ENCODE measurements at regions not wholly inside any gene's neighbourhood (a gene's known extent, or its start where the extent isn't known, plus 50 kb on each side); places are given as distances from the start of the nearest gene placed in this dataset.

DNA sequence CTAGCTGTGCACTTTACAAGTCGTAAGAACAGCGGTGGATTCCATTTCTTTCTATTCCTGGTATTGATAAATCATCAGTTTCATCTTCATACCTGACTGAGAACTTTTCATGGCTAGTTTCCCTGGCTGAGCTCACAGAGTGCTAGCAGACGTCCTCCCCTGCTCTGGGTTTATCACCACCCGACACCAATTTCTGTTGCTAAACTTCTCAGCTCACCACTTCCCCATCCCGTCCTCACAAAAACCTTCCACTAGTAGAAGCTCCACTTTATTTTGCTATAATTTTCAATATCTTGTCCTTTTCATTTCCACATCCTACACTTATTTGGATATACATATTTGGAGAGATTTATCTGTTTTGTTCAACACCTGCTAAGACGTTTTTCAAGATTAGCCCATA lies 869.4 kb upstream of the FRG1 start:
- Mint-ChIP-seq H3K4me1 (no peaks in the 10 kb centered on the region), H3K9me3 (peaks cover 7 to 18% (median 13%) of the 10 kb centered on the region in 5 donors), H3K27ac (no peak overlapping the region), H3K27me3 (no peaks in the 10 kb centered on the region), H3K36me3 (peaks cover 0 to 3% (median 0%) of the 10 kb centered on the region in 3 donors), H3K4me3 (no peak overlapping the region)
- no peak for DNase-seq
- ChIA-PET CTCF (no interaction called here), POLR2A (no interaction called here)
- H3K36me3 ChIP-seq (ENCODE audit: insufficient read depth, low read length): no peaks in the 10 kb centered on the region
- no peaks in the 10 kb centered on the region for H3K4me1 ChIP-seq (ENCODE audit: insufficient read depth, low read length)
- no peak overlapping the region for H3K27ac ChIP-seq (ENCODE audit: low read depth, low read length)
- no peaks in the 10 kb centered on the region for H3K9me3 ChIP-seq (ENCODE audit: low read length)
- H3K4me3 ChIP-seq (ENCODE audit: low read length): no peak overlapping the region
- no peaks in the 10 kb centered on the region for H3K27me3 ChIP-seq (ENCODE audit: insufficient read depth, low read length, poor library complexity, severe bottlenecking)

DNA sequence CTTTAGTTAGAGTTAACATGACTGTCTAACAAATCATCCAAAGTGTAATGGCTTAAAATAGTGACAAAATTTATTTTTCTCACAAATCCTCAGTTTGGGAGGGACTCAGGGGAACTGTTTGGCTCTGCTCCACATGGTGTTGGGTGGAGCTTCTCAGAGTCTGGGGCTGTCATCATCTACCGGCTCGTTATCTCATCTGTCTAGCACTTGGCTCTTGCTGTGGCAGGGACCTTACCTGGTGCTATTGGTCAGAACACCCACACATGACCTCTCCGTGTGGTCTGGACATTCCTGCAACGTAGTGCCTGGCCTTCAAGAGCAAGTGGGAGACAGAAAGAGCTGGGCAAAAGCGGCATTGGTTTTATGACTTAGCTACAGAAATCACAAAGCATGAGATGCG lies 866.9 kb upstream of the FRG1 start:
- Mint-ChIP-seq H3K27me3 (no peaks in the 10 kb centered on the region), H3K9me3 (peaks cover 12 to 18% (median 14%) of the 10 kb centered on the region in 5 donors), H3K4me3 (no peak overlapping the region), H3K27ac (no peak overlapping the region), H3K4me1 (no peaks in the 10 kb centered on the region), H3K36me3 (peaks cover 0 to 3% (median 0%) of the 10 kb centered on the region in 3 donors)
- CTCF ChIA-PET: no interaction called here
- no peaks in the 10 kb centered on the region for H3K4me1 ChIP-seq (ENCODE audit: insufficient read depth, low read length)
- no peaks in the 10 kb centered on the region for H3K9me3 ChIP-seq (ENCODE audit: low read length)
- no peak for DNase-seq
- POLR2A ChIA-PET: no interaction called here
- no peaks in the 10 kb centered on the region for H3K27me3 ChIP-seq (ENCODE audit: insufficient read depth, low read length, poor library complexity, severe bottlenecking)
- H3K36me3 ChIP-seq (ENCODE audit: insufficient read depth, low read length): no peaks in the 10 kb centered on the region
- no peak overlapping the region for H3K4me3 ChIP-seq (ENCODE audit: low read length)
- H3K27ac ChIP-seq (ENCODE audit: low read depth, low read length): no peak overlapping the region

DNA sequence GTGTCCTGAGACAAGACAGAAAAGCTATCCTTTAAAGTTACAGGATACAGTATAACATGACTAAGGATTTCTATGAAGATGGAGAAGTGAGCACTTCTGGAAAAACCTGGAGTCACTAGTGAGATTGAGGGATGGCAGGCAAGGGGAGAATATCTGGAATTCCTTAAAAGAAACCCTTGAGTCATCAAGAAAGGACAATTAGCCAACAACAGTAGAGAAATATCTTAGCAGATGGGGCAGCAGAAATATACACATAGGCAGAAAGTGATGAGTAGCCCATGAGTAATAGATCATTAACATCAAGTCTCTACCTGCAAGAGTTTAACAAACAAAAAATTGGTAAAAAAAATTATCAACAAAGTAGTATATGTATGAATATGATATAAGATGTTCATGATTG lies 858.8 kb upstream of the FRG1 start:
- Histone ChIP-seq H3K4me1 (ENCODE audit: insufficient read depth, low read length) (no peaks in the 10 kb centered on the region), H3K27ac (ENCODE audit: low read depth, low read length) (no peak overlapping the region), H3K4me3 (ENCODE audit: low read length) (no peak overlapping the region), H3K27me3 (ENCODE audit: insufficient read depth, low read length, poor library complexity, severe bottlenecking) (no peaks in the 10 kb centered on the region), H3K9me3 (ENCODE audit: low read length) (no peaks in the 10 kb centered on the region), H3K36me3 (ENCODE audit: insufficient read depth, low read length) (no peaks in the 10 kb centered on the region)
- peaks cover 5 to 22% (median 13%) of the 10 kb centered on the region in 5 donors for H3K9me3 Mint-ChIP-seq
- no peak overlapping the region for H3K4me3 Mint-ChIP-seq
- ChIA-PET CTCF (no interaction called here), POLR2A (no interaction called here)
- no peak overlapping the region for H3K27ac Mint-ChIP-seq
- no peaks in the 10 kb centered on the region for H3K27me3 Mint-ChIP-seq
- no peak for DNase-seq
- H3K4me1 Mint-ChIP-seq: no peaks in the 10 kb centered on the region
- no peaks in the 10 kb centered on the region for H3K36me3 Mint-ChIP-seq

DNA sequence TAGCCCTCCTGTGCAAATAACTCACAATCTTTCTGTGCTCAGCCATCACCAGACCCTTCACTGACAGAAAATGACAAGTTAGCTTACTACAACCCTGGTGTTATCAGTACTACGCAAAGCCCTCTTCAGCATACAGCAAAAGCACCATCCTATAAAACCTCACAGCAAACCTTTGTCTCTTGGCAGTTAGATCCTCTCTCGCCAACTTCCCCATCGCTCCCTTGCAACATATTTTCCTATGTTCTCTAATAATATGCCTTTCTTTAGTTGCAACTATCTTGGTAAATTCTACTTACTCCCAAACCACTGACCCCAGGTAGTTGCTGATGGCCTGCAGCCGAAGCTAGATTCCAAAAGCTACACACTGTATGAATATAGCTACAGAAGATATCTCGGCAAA lies 856.9 kb upstream of the FRG1 start:
- H3K27ac ChIP-seq (ENCODE audit: low read depth, low read length): no peak overlapping the region
- POLR2A ChIA-PET: no interaction called here
- peaks cover 3 to 18% (median 13%) of the 10 kb centered on the region in 5 donors for H3K9me3 Mint-ChIP-seq
- no peaks in the 10 kb centered on the region for H3K4me1 ChIP-seq (ENCODE audit: insufficient read depth, low read length)
- no peak overlapping the region for H3K4me3 Mint-ChIP-seq
- no peaks in the 10 kb centered on the region for H3K36me3 Mint-ChIP-seq
- H3K36me3 ChIP-seq (ENCODE audit: insufficient read depth, low read length): no peaks in the 10 kb centered on the region
- no peaks in the 10 kb centered on the region for H3K27me3 ChIP-seq (ENCODE audit: insufficient read depth, low read length, poor library complexity, severe bottlenecking)
- CTCF ChIA-PET: no interaction called here
- no peaks in the 10 kb centered on the region for H3K27me3 Mint-ChIP-seq
- no peaks in the 10 kb centered on the region for H3K4me1 Mint-ChIP-seq
- H3K4me3 ChIP-seq (ENCODE audit: low read length): no peak overlapping the region
- H3K9me3 ChIP-seq (ENCODE audit: low read length): no peaks in the 10 kb centered on the region
- no peak for DNase-seq
- H3K27ac Mint-ChIP-seq: no peak overlapping the region

DNA sequence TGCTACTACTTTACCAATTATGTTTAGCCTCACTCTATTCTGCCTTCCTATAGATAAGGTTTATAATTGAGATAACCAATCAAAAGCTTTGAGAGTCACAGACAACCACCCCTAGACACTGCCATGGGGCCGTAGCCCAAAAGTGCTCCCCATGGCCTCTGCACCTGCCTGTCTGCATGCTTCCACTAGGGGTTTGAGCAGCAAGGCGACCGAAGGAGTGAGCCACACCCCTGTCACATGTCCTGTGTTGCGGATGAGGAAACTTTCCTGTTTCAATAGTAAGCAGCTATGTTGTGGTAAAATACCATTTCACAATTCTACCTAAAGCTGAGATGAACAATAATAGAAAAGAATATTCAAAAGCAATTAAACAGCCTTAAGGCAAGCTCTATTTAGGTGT lies 856.0 kb upstream of the FRG1 start:
- Histone ChIP-seq H3K4me3 (ENCODE audit: low read length) (no peak overlapping the region), H3K4me1 (ENCODE audit: insufficient read depth, low read length) (no peaks in the 10 kb centered on the region), H3K36me3 (ENCODE audit: insufficient read depth, low read length) (no peaks in the 10 kb centered on the region), H3K27me3 (ENCODE audit: insufficient read depth, low read length, poor library complexity, severe bottlenecking) (no peaks in the 10 kb centered on the region), H3K27ac (ENCODE audit: low read depth, low read length) (no peak overlapping the region), H3K9me3 (ENCODE audit: low read length) (no peaks in the 10 kb centered on the region)
- Mint-ChIP-seq H3K4me3 (no peak overlapping the region), H3K27ac (no peak overlapping the region), H3K27me3 (no peaks in the 10 kb centered on the region), H3K4me1 (no peaks in the 10 kb centered on the region), H3K9me3 (peaks cover 3 to 22% (median 13%) of the 10 kb centered on the region in 5 donors), H3K36me3 (no peaks in the 10 kb centered on the region)
- CTCF ChIA-PET: no interaction called here
- POLR2A ChIA-PET: no interaction called here
- no peak for DNase-seq

DNA sequence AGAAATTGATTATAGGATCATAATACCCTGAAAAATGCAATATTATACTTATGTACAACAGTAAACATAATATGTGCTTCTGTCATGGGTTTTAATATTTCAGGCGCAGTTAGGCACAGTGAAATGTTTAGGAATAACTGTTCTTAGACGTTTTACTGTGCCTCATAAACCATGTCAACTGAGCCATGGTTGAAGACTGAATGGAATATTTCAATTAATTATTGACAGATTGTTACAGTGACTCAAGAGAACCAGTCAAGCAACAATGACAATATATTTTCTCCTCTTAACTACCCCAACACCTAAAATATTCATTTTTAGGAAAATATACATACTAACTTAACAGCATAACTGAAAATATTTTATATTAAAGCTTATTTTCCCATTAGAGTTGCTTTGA lies 852.7 kb upstream of the FRG1 start:
- H3K4me3 ChIP-seq (ENCODE audit: low read length): no peak overlapping the region
- no peaks in the 10 kb centered on the region for H3K4me1 Mint-ChIP-seq
- peaks cover 0 to 16% (median 11%) of the 10 kb centered on the region in 5 donors for H3K9me3 Mint-ChIP-seq
- no peak overlapping the region for H3K27ac Mint-ChIP-seq
- H3K4me3 Mint-ChIP-seq: no peak overlapping the region
- ChIA-PET POLR2A (no interaction called here), CTCF (no interaction called here)
- H3K36me3 Mint-ChIP-seq: no peaks in the 10 kb centered on the region
- no peaks in the 10 kb centered on the region for H3K27me3 Mint-ChIP-seq
- H3K36me3 ChIP-seq (ENCODE audit: insufficient read depth, low read length): no peaks in the 10 kb centered on the region
- no peaks in the 10 kb centered on the region for H3K27me3 ChIP-seq (ENCODE audit: insufficient read depth, low read length, poor library complexity, severe bottlenecking)
- H3K4me1 ChIP-seq (ENCODE audit: insufficient read depth, low read length): no peaks in the 10 kb centered on the region
- no peak overlapping the region for H3K27ac ChIP-seq (ENCODE audit: low read depth, low read length)
- DNase-seq: no peak
- H3K9me3 ChIP-seq (ENCODE audit: low read length): no peaks in the 10 kb centered on the region

DNA sequence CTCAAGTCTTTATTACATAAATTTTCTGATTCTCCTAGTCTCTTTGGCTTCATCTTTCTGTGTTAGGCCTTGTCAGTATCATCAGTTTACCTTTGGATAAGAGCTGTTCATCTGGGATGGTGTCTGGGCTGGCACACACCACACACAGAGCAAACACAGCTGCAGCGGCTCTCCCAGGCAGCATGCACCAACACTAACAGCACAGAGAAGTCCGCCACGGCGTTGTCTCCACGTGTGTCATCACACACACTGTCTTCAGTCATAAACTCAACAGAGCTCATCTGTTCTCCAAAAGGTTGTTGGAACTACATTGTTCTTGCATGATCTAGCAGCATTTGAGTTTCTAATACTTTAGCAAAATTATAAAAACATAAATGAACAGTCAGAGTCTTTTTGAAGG lies 851.9 kb upstream of the FRG1 start:
- ChIA-PET CTCF (no interaction called here), POLR2A (no interaction called here)
- Mint-ChIP-seq H3K9me3 (peaks cover 0 to 16% (median 12%) of the 10 kb centered on the region in 5 donors), H3K36me3 (no peaks in the 10 kb centered on the region), H3K27ac (no peak overlapping the region), H3K27me3 (no peaks in the 10 kb centered on the region), H3K4me1 (no peaks in the 10 kb centered on the region), H3K4me3 (no peak overlapping the region)
- Histone ChIP-seq H3K27me3 (ENCODE audit: insufficient read depth, low read length, poor library complexity, severe bottlenecking) (no peaks in the 10 kb centered on the region), H3K4me1 (ENCODE audit: insufficient read depth, low read length) (no peaks in the 10 kb centered on the region), H3K4me3 (ENCODE audit: low read length) (no peak overlapping the region), H3K36me3 (ENCODE audit: insufficient read depth, low read length) (no peaks in the 10 kb centered on the region), H3K27ac (ENCODE audit: low read depth, low read length) (no peak overlapping the region), H3K9me3 (ENCODE audit: low read length) (no peaks in the 10 kb centered on the region)
- no peak for DNase-seq

GRCh38 chr4:189090174-189090814 lies 850.4 kb upstream of the FRG1 start:
- Histone ChIP-seq H3K27ac (ENCODE audit: low read depth, low read length) (no peak overlapping the region), H3K4me3 (ENCODE audit: low read length) (no peak overlapping the region), H3K4me1 (ENCODE audit: insufficient read depth, low read length) (no peaks in the 10 kb centered on the region), H3K36me3 (ENCODE audit: insufficient read depth, low read length) (no peaks in the 10 kb centered on the region), H3K9me3 (ENCODE audit: low read length) (no peaks in the 10 kb centered on the region), H3K27me3 (ENCODE audit: insufficient read depth, low read length, poor library complexity, severe bottlenecking) (no peaks in the 10 kb centered on the region)
- ChIA-PET CTCF (no interaction called here), POLR2A (no interaction called here)
- H3K27ac Mint-ChIP-seq: peak overlapping the region in 1 of 8 donors; percentile 41
- no peak overlapping the region for H3K4me3 Mint-ChIP-seq
- H3K4me1 Mint-ChIP-seq: no peaks in the 10 kb centered on the region
- no peaks in the 10 kb centered on the region for H3K36me3 Mint-ChIP-seq
- no peaks in the 10 kb centered on the region for H3K27me3 Mint-ChIP-seq
- peaks cover 6 to 14% (median 10%) of the 10 kb centered on the region in 5 donors for H3K9me3 Mint-ChIP-seq
- no peak for DNase-seq

GRCh38 chr4:189092581-189092980 lies 848.1 kb upstream of the FRG1 start:
- peaks cover 10 to 16% (median 14%) of the 10 kb centered on the region in 5 donors for H3K9me3 Mint-ChIP-seq
- no peaks in the 10 kb centered on the region for H3K36me3 Mint-ChIP-seq
- H3K36me3 ChIP-seq (ENCODE audit: insufficient read depth, low read length): no peaks in the 10 kb centered on the region
- H3K4me3 ChIP-seq (ENCODE audit: low read length): no peak overlapping the region
- H3K27ac Mint-ChIP-seq: no peak overlapping the region
- H3K27ac ChIP-seq (ENCODE audit: low read depth, low read length): no peak overlapping the region
- no peaks in the 10 kb centered on the region for H3K4me1 ChIP-seq (ENCODE audit: insufficient read depth, low read length)
- no peaks in the 10 kb centered on the region for H3K4me1 Mint-ChIP-seq
- ChIA-PET POLR2A (no interaction called here), CTCF (no interaction called here)
- no peaks in the 10 kb centered on the region for H3K27me3 ChIP-seq (ENCODE audit: insufficient read depth, low read length, poor library complexity, severe bottlenecking)
- H3K27me3 Mint-ChIP-seq: no peaks in the 10 kb centered on the region
- no peak overlapping the region for H3K4me3 Mint-ChIP-seq
- no peak for DNase-seq
- H3K9me3 ChIP-seq (ENCODE audit: low read length): no peaks in the 10 kb centered on the region

Data from CD8-positive, alpha-beta memory T cell (primary cell).